OCI-LY3 (cell line): ENCODE measurements at regions not wholly inside any gene's neighbourhood (a gene's known extent, or its start where the extent isn't known, plus 50 kb on each side); places are given as distances from the start of the nearest gene placed in this dataset.

Experiments
- EZH2phosphoT487 ChIP-seq: fragments of 200-600 bp; shearing (Covaris generic); IDR thresholded peaks from 2 replicates; pipeline ENCODE4 v1.6.1; 2018; ENCODE audit warnings: antibody characterized with exemption, mixed run types, low read depth
- TF ChIP-seq, protein P1 (sequence below): fragments of 200-600, 300-600 bp; sonication (generic); IDR thresholded peaks from 2 replicates; pipeline ENCODE4 v1.5.1; 2014; ENCODE audit warnings: antibody characterized with exemption, low read length, low read depth

DNA sequence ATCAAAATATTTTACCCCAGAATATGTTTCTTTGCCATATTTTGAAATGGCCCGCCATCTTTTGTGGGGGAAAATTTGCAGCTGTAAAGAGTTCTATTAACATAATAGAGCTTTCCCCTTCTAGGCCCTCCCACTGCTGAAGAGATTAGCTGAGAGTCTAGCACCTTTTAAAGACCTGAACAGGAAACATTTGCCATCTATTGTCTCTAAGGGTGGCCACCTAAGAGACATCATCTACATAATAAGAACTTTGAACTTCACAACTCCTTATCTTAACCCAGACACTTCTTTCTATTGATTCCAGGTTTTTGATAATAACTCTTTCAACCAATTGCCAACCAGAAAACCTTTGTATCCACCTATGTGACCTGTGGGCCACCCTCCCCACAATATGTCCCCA, 54.7 kb upstream of the TRPM1 start:
- TF ChIP-seq, protein P1, sequence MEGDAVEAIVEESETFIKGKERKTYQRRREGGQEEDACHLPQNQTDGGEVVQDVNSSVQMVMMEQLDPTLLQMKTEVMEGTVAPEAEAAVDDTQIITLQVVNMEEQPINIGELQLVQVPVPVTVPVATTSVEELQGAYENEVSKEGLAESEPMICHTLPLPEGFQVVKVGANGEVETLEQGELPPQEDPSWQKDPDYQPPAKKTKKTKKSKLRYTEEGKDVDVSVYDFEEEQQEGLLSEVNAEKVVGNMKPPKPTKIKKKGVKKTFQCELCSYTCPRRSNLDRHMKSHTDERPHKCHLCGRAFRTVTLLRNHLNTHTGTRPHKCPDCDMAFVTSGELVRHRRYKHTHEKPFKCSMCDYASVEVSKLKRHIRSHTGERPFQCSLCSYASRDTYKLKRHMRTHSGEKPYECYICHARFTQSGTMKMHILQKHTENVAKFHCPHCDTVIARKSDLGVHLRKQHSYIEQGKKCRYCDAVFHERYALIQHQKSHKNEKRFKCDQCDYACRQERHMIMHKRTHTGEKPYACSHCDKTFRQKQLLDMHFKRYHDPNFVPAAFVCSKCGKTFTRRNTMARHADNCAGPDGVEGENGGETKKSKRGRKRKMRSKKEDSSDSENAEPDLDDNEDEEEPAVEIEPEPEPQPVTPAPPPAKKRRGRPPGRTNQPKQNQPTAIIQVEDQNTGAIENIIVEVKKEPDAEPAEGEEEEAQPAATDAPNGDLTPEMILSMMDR, result no peak
- TF ChIP-seq EZH2phosphoT487, result no peak
